Endodermal cell (in vitro differentiated cells): ENCODE measurements at regions not wholly inside any gene's neighbourhood (a gene's known extent, or its start where the extent isn't known, plus 50 kb on each side); places are given as distances from the start of the nearest gene placed in this dataset.

Experiments
- DNase-seq: peaks from one replicate; pipeline ENCODE4 v3.0.0-alpha.2; 2017
- H3K27ac ChIP-seq: 2 replicates; pipeline ENCODE4 v1.5.1; 2013; ENCODE audit warnings: mild to moderate bottlenecking, low read depth, low read length, moderate library complexity
- H3K27me3 ChIP-seq: 2 replicates; pipeline ENCODE4 v1.6.1; 2013; ENCODE audit warnings: mild to moderate bottlenecking, low read length, moderate library complexity; ENCODE audit not compliant: insufficient read depth, control insufficient read depth, poor library complexity, severe bottlenecking
- H3K36me3 ChIP-seq: 2 replicates; pipeline ENCODE4 v1.7.0; 2013; ENCODE audit warnings: mild to moderate bottlenecking, low read length, moderate library complexity; ENCODE audit not compliant: control insufficient read depth, insufficient read depth
- H3K4me1 ChIP-seq: one replicate; pipeline ENCODE4 v1.7.0; 2013; ENCODE audit warnings: low read length; ENCODE audit not compliant: control insufficient read depth, insufficient read depth
- H3K4me3 ChIP-seq: 2 replicates; pipeline ENCODE4 v1.5.1; 2013; ENCODE audit warnings: mild to moderate bottlenecking, low read length, moderate library complexity
- H3K9ac ChIP-seq: 2 replicates; pipeline ENCODE4 v1.6.1; 2013; ENCODE audit warnings: mild to moderate bottlenecking, low read length, moderate library complexity; ENCODE audit not compliant: poor library complexity, severe bottlenecking; ENCODE audit errors: extremely low read depth
- H3K9me3 ChIP-seq: 2 replicates; pipeline ENCODE4 v1.6.1; 2013; ENCODE audit warnings: mild to moderate bottlenecking, low read length, moderate library complexity; ENCODE audit not compliant: control insufficient read depth
- H3K27ac Mint-ChIP-seq: 2 replicates; pipeline ENCODE4 v1.8.0; 2020; ENCODE audit warnings: mixed read lengths
- H3K27me3 Mint-ChIP-seq: 2 replicates; pipeline ENCODE4 v1.8.0; 2021; ENCODE audit warnings: mild to moderate bottlenecking, mixed read lengths; ENCODE audit not compliant: insufficient read depth
- H3K36me3 Mint-ChIP-seq: 2 replicates; pipeline ENCODE4 v1.8.0; 2020; ENCODE audit warnings: low read depth, mixed read lengths
- H3K4me1 Mint-ChIP-seq: 2 replicates; pipeline ENCODE4 v1.8.0; 2020; ENCODE audit warnings: mixed read lengths
- H3K4me3 Mint-ChIP-seq: 2 replicates; pipeline ENCODE4 v1.8.0; 2020; ENCODE audit warnings: mild to moderate bottlenecking, moderate library complexity, mixed read lengths
- H3K9me3 Mint-ChIP-seq: 2 replicates; pipeline ENCODE4 v1.8.0; 2020; ENCODE audit warnings: mild to moderate bottlenecking, mixed read lengths
- WGBS, 2 experiments: methylation state at CpG; one replicate each; pipeline versions ENCODE4 v1.1.5 to v1.1.7; 2013; ENCODE audit warnings: missing lambda C conversion rate in 2 of 2, mixed read lengths in 1 of 2; ENCODE audit not compliant: insufficient coverage in 1 of 2, insufficient read length in 1 of 2; 5-methylcytosine and 5-hydroxymethylcytosine counted together
- TF ChIP-seq, protein P1 (sequence below): fragments of 200-600 bp; sonication (generic); conservative IDR thresholded peaks from 2 replicates; pipeline ENCODE4 v1.5.0; 2021; ENCODE audit warnings: antibody characterized with exemption, mild to moderate bottlenecking

- Histone ChIP-seq H3K4me1 (no peaks in the 10 kb centered on the region), H3K27me3 (no peaks in the 10 kb centered on the region), H3K36me3 (no peaks in the 10 kb centered on the region), H3K9ac (no peak overlapping the region), H3K4me3 (no peak overlapping the region), H3K9me3 (peaks cover 3% of the 10 kb centered on the region), H3K27ac (no peak overlapping the region)
- Mint-ChIP-seq H3K27ac (no peak overlapping the region), H3K9me3 (peaks cover 3% of the 10 kb centered on the region), H3K27me3 (peaks cover 1% of the 10 kb centered on the region), H3K36me3 (no peaks in the 10 kb centered on the region), H3K4me3 (no peak overlapping the region), H3K4me1 (no peaks in the 10 kb centered on the region)
- no peak for DNase-seq
- WGBS, 2 experiments = 94 to 97% methylated on average over 5 to 7 of the region's 7 CpGs
- TF ChIP-seq, protein P1, sequence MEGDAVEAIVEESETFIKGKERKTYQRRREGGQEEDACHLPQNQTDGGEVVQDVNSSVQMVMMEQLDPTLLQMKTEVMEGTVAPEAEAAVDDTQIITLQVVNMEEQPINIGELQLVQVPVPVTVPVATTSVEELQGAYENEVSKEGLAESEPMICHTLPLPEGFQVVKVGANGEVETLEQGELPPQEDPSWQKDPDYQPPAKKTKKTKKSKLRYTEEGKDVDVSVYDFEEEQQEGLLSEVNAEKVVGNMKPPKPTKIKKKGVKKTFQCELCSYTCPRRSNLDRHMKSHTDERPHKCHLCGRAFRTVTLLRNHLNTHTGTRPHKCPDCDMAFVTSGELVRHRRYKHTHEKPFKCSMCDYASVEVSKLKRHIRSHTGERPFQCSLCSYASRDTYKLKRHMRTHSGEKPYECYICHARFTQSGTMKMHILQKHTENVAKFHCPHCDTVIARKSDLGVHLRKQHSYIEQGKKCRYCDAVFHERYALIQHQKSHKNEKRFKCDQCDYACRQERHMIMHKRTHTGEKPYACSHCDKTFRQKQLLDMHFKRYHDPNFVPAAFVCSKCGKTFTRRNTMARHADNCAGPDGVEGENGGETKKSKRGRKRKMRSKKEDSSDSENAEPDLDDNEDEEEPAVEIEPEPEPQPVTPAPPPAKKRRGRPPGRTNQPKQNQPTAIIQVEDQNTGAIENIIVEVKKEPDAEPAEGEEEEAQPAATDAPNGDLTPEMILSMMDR = no peak
Observed at GRCh38 chr16:17024514-17024913, 446.2 kb downstream of the XYLT1 start.

- 81% methylated on average over 2 of the region's 2 CpGs; no CpG with 5 or more reads in 1 of the 2 experiments for WGBS, 2 experiments
- H3K9ac ChIP-seq = no peak overlapping the region
- no peaks in the 10 kb centered on the region for H3K4me1 Mint-ChIP-seq
- H3K36me3 ChIP-seq = no peaks in the 10 kb centered on the region
- no peak overlapping the region for H3K4me3 ChIP-seq
- no peaks in the 10 kb centered on the region for H3K36me3 Mint-ChIP-seq
- TF ChIP-seq, protein P1 = no peak
- DNase-seq = no peak
- peaks cover 10% of the 10 kb centered on the region for H3K9me3 ChIP-seq
- H3K4me1 ChIP-seq = no peaks in the 10 kb centered on the region
- no peak overlapping the region for H3K4me3 Mint-ChIP-seq
- no peak overlapping the region for H3K27ac ChIP-seq
- H3K9me3 Mint-ChIP-seq = peaks cover 6% of the 10 kb centered on the region
- H3K27me3 ChIP-seq = no peaks in the 10 kb centered on the region
- H3K27ac Mint-ChIP-seq = no peak overlapping the region
- H3K27me3 Mint-ChIP-seq = no peaks in the 10 kb centered on the region
Observed at GRCh38 chr16:17026600-17027242, 444.0 kb downstream of the XYLT1 start.

DNA sequence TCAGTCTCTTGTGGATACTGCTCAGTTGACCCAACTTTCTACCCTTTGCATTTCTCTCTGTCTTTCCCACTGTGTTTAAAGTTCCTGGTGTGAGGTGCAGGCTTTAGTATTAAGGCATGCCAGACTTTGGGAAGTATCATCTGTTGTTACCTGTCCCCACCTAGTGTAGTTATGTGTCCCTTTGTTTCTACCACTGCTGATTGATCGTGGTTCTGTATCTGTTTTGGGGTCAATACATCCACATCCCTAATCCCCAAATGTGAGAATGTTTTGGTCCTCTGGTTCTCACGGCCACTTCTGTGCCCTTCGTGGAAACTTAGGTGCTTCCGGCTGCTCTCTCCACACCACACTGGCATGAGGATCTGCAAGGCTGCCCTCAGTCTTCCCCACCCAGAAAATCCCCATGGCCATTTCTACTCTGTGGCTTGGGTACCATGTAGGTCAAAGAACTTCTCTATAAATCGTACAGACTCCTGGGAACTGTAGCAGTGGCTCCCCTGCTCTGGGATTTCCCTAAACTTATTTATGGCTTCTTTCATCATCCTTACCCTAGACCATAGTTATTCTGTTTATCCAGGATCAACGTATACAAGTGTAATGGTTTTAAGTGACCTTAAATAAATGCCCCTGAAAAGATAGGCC lies 443.2 kb downstream of the XYLT1 start:
- Mint-ChIP-seq H3K4me3 (no peak overlapping the region), H3K36me3 (no peaks in the 10 kb centered on the region), H3K4me1 (peaks cover 3% of the 10 kb centered on the region), H3K27me3 (no peaks in the 10 kb centered on the region), H3K27ac (no peak overlapping the region), H3K9me3 (peaks cover 6% of the 10 kb centered on the region)
- H3K27me3 ChIP-seq = no peaks in the 10 kb centered on the region
- TF ChIP-seq, protein P1 = no peak
- no peak for DNase-seq
- H3K36me3 ChIP-seq = no peaks in the 10 kb centered on the region
- peaks cover 10% of the 10 kb centered on the region for H3K9me3 ChIP-seq
- no peaks in the 10 kb centered on the region for H3K4me1 ChIP-seq
- no peak overlapping the region for H3K27ac ChIP-seq
- 87 to 98% methylated on average over 4 to 6 of the region's 6 CpGs for WGBS, 2 experiments
- H3K4me3 ChIP-seq = no peak overlapping the region
- H3K9ac ChIP-seq = no peak overlapping the region
